GM12878 (cell line): ENCODE measurements at regions not wholly inside any gene's neighbourhood (a gene's known extent, or its start where the extent isn't known, plus 50 kb on each side); places are given as distances from the start of the nearest gene placed in this dataset.

ENCODE experiments used
- ATAC-seq: fragments of 200-7000 bp; cut with Tn5 transposase; 3 replicates; pipeline ENCODE4 v1.9.1; 2020; ENCODE audit warnings: mild to moderate bottlenecking, moderate library complexity
- BruUV-seq: library from RNA; stranded (reverse); fragments of 400-500 nt; replicated peaks from 2 replicates; lab custom pipeline; 2021; lab: Mats Ljungman, UMichigan
- CTCF ChIA-PET: fragments of 300-600 bp; sonication (Branson Sonifier 250); formaldehyde crosslinking; extraction: SDS; loops from one replicate; lab custom pipeline; 2021; ENCODE audit warnings: inconsistent platforms; lab: Yijun Ruan, JAX
- POLR2A ChIA-PET: fragments of 350-600 bp; formaldehyde crosslinking; extraction: SDS; loops from one replicate; lab custom pipeline; 2021; ENCODE audit warnings: inconsistent platforms; lab: Charles Lee
- RAD21 ChIA-PET: fragments of 300-600 bp; sonication (Branson Sonifier 250); formaldehyde crosslinking; loops from one replicate; lab custom pipeline; 2023; ENCODE audit warnings: antibody characterized with exemption; ENCODE audit not compliant: unreplicated experiment; lab: Charles Lee
- SMC1A ChIA-PET: fragments of 300-600 bp; sonication (Branson Sonifier 250); formaldehyde crosslinking; loops from one replicate; lab custom pipeline; 2023; ENCODE audit not compliant: unreplicated experiment, uncharacterized antibody; lab: Charles Lee
- DNase-seq: peaks from one replicate; pipeline ENCODE4 v3.0.0-alpha.2; 2011; ENCODE audit warnings: low read depth, low spot score
- FAIRE-seq: peaks from 3 replicates; lab custom pipeline; 2011; peaks lifted over from hg19 to GRCh38; lab: Jason Lieb, UNC
- H2AFZ ChIP-seq: 2 replicates; pipeline ENCODE4 v1.6.0; 2011; ENCODE audit warnings: low read depth, low read length, control low read depth; ENCODE audit not compliant: control insufficient read depth
- H3K27ac ChIP-seq: 2 replicates; pipeline ENCODE4 v1.5.1; 2011; ENCODE audit warnings: control low read depth; ENCODE audit not compliant: control insufficient read depth, insufficient read depth
- H3K27me3 ChIP-seq, 2 experiments: replicated peaks in 1 of 2; 2 replicates each; pipeline versions ENCODE4 v1.6.0 to v1.6.1; 2011; ENCODE audit warnings: low read length in 1 of 2; ENCODE audit not compliant: control insufficient read depth in 2 of 2, insufficient read depth in 2 of 2
- H3K36me3 ChIP-seq, 2 experiments: 2 replicates each; pipeline ENCODE4 v1.5.1; 2011; ENCODE audit warnings: low read length in 1 of 2; ENCODE audit not compliant: control insufficient read depth in 2 of 2, insufficient read depth in 2 of 2
- H3K4me1 ChIP-seq: 2 replicates; pipeline ENCODE4 v1.6.1; 2011; ENCODE audit warnings: mild to moderate bottlenecking, low read length, moderate library complexity, mixed read lengths; ENCODE audit not compliant: control insufficient read depth, insufficient read depth
- H3K4me2 ChIP-seq: 2 replicates; pipeline ENCODE4 v1.6.0; 2011; ENCODE audit warnings: control low read depth; ENCODE audit not compliant: control insufficient read depth, insufficient read depth
- H3K4me3 ChIP-seq: fragments of 200-600 bp; sonication (generic); 2 replicates; pipeline ENCODE4 v1.5.1; 2016
- H3K79me2 ChIP-seq: 2 replicates; pipeline ENCODE4 v1.6.0; 2011; ENCODE audit warnings: low read length; ENCODE audit not compliant: control insufficient read depth, insufficient read depth
- H3K9ac ChIP-seq: 2 replicates; pipeline ENCODE4 v1.8.0; 2011; ENCODE audit warnings: low read length, control low read depth, mixed read lengths; ENCODE audit not compliant: control insufficient read depth, insufficient read depth
- H3K9me3 ChIP-seq: replicated peaks from 3 replicates; pipeline ENCODE4 v1.5.1; 2011; ENCODE audit warnings: mild to moderate bottlenecking, low read length; ENCODE audit not compliant: control insufficient read depth, insufficient read depth
- H4K20me1 ChIP-seq: 2 replicates; pipeline ENCODE4 v1.6.0; 2011; ENCODE audit not compliant: control insufficient read depth, insufficient read depth
- ETV6 ChIP-seq, 2 experiments: fragments of 450-650 bp in 1 of 2; IDR thresholded peaks in 1 of 2; conservative IDR thresholded peaks in 1 of 2; 2 replicates each; pipeline ENCODE4 v1.6.1; 2014; ENCODE audit warnings: antibody characterized with exemption in 1 of 2, borderline replicate concordance in 1 of 2, low read depth in 1 of 2, mild to moderate bottlenecking in 1 of 2, moderate library complexity in 1 of 2
- IKZF1 ChIP-seq: fragments of 450-650 bp; conservative IDR thresholded peaks from 2 replicates; pipeline ENCODE4 v1.6.1; 2017; ENCODE audit warnings: antibody characterized with exemption, mild to moderate bottlenecking
- MYB ChIP-seq: fragments of 150-350 bp; IDR thresholded peaks from 2 replicates; pipeline ENCODE4 v1.6.1; 2014; ENCODE audit warnings: mild to moderate bottlenecking, low read depth, low read length, borderline replicate concordance
- NBN ChIP-seq: fragments of 450-650 bp; IDR thresholded peaks from 2 replicates; pipeline ENCODE4 v1.6.1; 2016
- NR2C1 ChIP-seq: fragments of 450-650 bp; IDR thresholded peaks from 2 replicates; pipeline ENCODE4 v1.6.1; 2017; ENCODE audit warnings: antibody characterized with exemption, mild to moderate bottlenecking, moderate library complexity
- POLR2AphosphoS5 ChIP-seq: IDR thresholded peaks from 2 replicates; pipeline ENCODE4 v1.6.1; 2011; ENCODE audit warnings: mild to moderate bottlenecking, low read length, inconsistent platforms
- PRDM15 ChIP-seq: fragments of 450-650 bp; formaldehyde crosslinking; IDR thresholded peaks from 2 replicates; pipeline ENCODE4 v1.4.0; 2020; ENCODE audit warnings: mild to moderate bottlenecking, moderate library complexity
- RUNX3 ChIP-seq: IDR thresholded peaks from 2 replicates; pipeline ENCODE4 v1.6.1; 2012; ENCODE audit warnings: low read length, inconsistent platforms
- ZNF24 ChIP-seq: fragments of 450-650 bp; IDR thresholded peaks from 2 replicates; pipeline ENCODE4 v1.6.1; 2017; ENCODE audit warnings: antibody characterized with exemption, mild to moderate bottlenecking
- WGBS: methylation state at CpG from one replicate; pipeline ENCODE4 v1.1.6; 2016; ENCODE audit warnings: low lambda C conversion rate; ENCODE audit not compliant: insufficient replicate concordance, insufficient coverage; ENCODE audit errors: missing lambda C conversion rate; 5-methylcytosine and 5-hydroxymethylcytosine counted together
- in situ Hi-C: fragments of 300-500 bp; cut with MboI; formaldehyde crosslinking; loops from 9 replicates; pipeline ENCODE4 v1.14.3; 2018; ENCODE audit warnings: mixed read lengths
- intact Hi-C: fragments of 100-400 bp; cut with micrococcal nuclease; formaldehyde crosslinking; loops from one replicate; pipeline ENCODE4 v1.14.2; 2022; ENCODE audit not compliant: unreplicated experiment

- Histone ChIP-seq H3K9me3 (no peaks in the 10 kb centered on the region; the same call in 2 of the 3 replicates), H3K79me2 (no peaks in the 10 kb centered on the region), H2AFZ (no peak overlapping the region), H3K27me3 (no peaks in the 10 kb centered on the region), H3K4me1 (no peaks in the 10 kb centered on the region), H3K9ac (no peak overlapping the region), H3K4me3 (no peak overlapping the region), H3K27ac (no peak overlapping the region), H4K20me1 (no peaks in the 10 kb centered on the region), H3K4me2 (no peak overlapping the region), H3K36me3 (no peaks in the 10 kb centered on the region)
- ATAC-seq (no peak), DNase-seq (no peak), FAIRE-seq (no peak)
- 23% methylated on average over 2 of the region's 2 CpGs for WGBS
- intact Hi-C loops (no loop called here), in situ Hi-C loops (no loop called here)
- BruUV-seq, result no TSS peak
- ChIA-PET RAD21 (no interaction called here), POLR2A (no interaction called here), SMC1A (interaction anchor here (0.7 kb wide), 1 partner anchor 272 kb away, joined by 3 read pairs; no protein-coding TSS in a partner anchor), CTCF (no interaction called here)
- TF ChIP-seq NR2C1 (no peak), ZNF24 (no peak), NBN (no peak)
These were observed 143.7 kb downstream of the SCP2D1 start for GRCh38 chr20:18957328-18957727.

- Histone ChIP-seq H3K27ac (no peak overlapping the region), H3K4me3 (no peak overlapping the region), H2AFZ (no peak overlapping the region), H3K4me1 (no peaks in the 10 kb centered on the region), H3K27me3 (no peaks in the 10 kb centered on the region), H3K79me2 (no peaks in the 10 kb centered on the region), H4K20me1 (no peaks in the 10 kb centered on the region), H3K9ac (no peak overlapping the region), H3K9me3 (no peaks in the 10 kb centered on the region), H3K4me2 (no peak overlapping the region), H3K36me3 (no peaks in the 10 kb centered on the region)
- DNase-seq (no peak), FAIRE-seq (no peak), ATAC-seq (no peak)
- in situ Hi-C loops, result no loop called here
- intact Hi-C loops, result no loop called here
- POLR2A ChIA-PET, result no interaction called here
- BruUV-seq, result no TSS peak
- TF ChIP-seq POLR2AphosphoS5, result no peak
- no peak for TF ChIP-seq IKZF1
- TF ChIP-seq MYB, result no peak
- TF ChIP-seq ETV6 (conservative IDR thresholded peaks at IDR 0.05 in 1 of 2, IDR thresholded peaks at IDR 0.05 in 1 of 2; ENCODE audit: borderline replicate concordance in 1 of 2, low read depth in 1 of 2), result no peak
- no peak for TF ChIP-seq PRDM15 (CRISPR knock-in tag)
- no peak for TF ChIP-seq RUNX3
- SMC1A ChIA-PET, result no interaction called here
- CTCF ChIA-PET, result no interaction called here
- 60% methylated on average over 5 of the region's 5 CpGs for WGBS
- RAD21 ChIA-PET, result interaction anchor here (0.5 kb wide), 1 partner anchor 21 kb away, joined by 3 read pairs; no protein-coding TSS in a partner anchor
These were observed 157.5 kb downstream of the SCP2D1 start for GRCh38 chr20:18971121-18971520.
